B cell (primary cell): ENCODE measurements at regions not wholly inside any gene's neighbourhood (a gene's known extent, or its start where the extent isn't known, plus 50 kb on each side); places are given as distances from the start of the nearest gene placed in this dataset.

Source experiments
- ATAC-seq: fragments of 200-7000 bp; cut with Tn5 transposase; one replicate; pipeline ENCODE4 v1.10.0; 2021; ENCODE audit warnings: low read depth, mild to moderate bottlenecking, moderate number of reproducible peaks, moderate library complexity
- CTCF ChIA-PET: fragments of 350-600 bp; sonication (Branson Sonifier 250); formaldehyde crosslinking; loops from one replicate; lab custom pipeline; 2021; ENCODE audit warnings: antibody characterized with exemption, inconsistent platforms; lab: Charles Lee
- POLR2A ChIA-PET: fragments of 350-600 bp; sonication (Branson Sonifier 250); formaldehyde crosslinking; loops from one replicate; lab custom pipeline; 2021; ENCODE audit warnings: antibody characterized with exemption; lab: Charles Lee
- DNase-seq: peaks from one replicate; pipeline ENCODE4 v3.0.0; 2013
- H2AFZ ChIP-seq: 2 replicates; pipeline ENCODE4 v1.6.1; 2012; ENCODE audit warnings: mild to moderate bottlenecking, low read depth, low read length; ENCODE audit not compliant: insufficient read depth, poor library complexity, severe bottlenecking
- H3K27ac ChIP-seq, 2 donors: 1 replicate in 1 of 2; 2 replicates in 1 of 2; pipeline ENCODE4 v1.5.1; 2012 to 2013; ENCODE audit warnings: low read length in 2 of 2, mild to moderate bottlenecking in 2 of 2, moderate library complexity in 1 of 2
- H3K27me3 ChIP-seq, 4 experiments: fragments of 200-600 bp in 1 of 4; sonication (generic) in 1 of 4; replicated peaks in 1 of 4; 1 replicate in 2 of 4; 2 replicates in 2 of 4; pipeline versions ENCODE4 v1.6.1 to v1.7.0; 2013 to 2016; ENCODE audit warnings: low read length in 3 of 4, mild to moderate bottlenecking in 2 of 4, mixed read lengths in 1 of 4, moderate library complexity in 1 of 4; ENCODE audit not compliant: insufficient read depth in 4 of 4, control insufficient read depth in 3 of 4; ENCODE audit errors: control extremely low read depth in 1 of 4
- H3K36me3 ChIP-seq, 2 experiments: replicated peaks in 1 of 2; 1 replicate in 1 of 2; 2 replicates in 1 of 2; pipeline versions ENCODE4 v1.6.1 to v1.7.1; 2013; ENCODE audit warnings: low read length in 1 of 2; ENCODE audit not compliant: insufficient read depth in 2 of 2, control insufficient read depth in 1 of 2; ENCODE audit errors: control extremely low read depth in 1 of 2, extremely low read depth in 1 of 2
- H3K4me1 ChIP-seq, 2 donors: fragments of 200-600 bp in 1 of 2; sonication (generic) in 1 of 2; 1 replicate in 1 of 2; 2 replicates in 1 of 2; pipeline versions ENCODE4 v1.5.1 to v1.6.1; 2013 to 2017; ENCODE audit warnings: low read length in 2 of 2; ENCODE audit not compliant: control insufficient read depth in 2 of 2, insufficient read depth in 2 of 2
- H3K4me2 ChIP-seq: replicated peaks from 2 replicates; pipeline ENCODE3; 2012; ENCODE audit warnings: mild to moderate bottlenecking, low read depth, low read length; ENCODE audit not compliant: poor library complexity, severe bottlenecking
- H3K4me3 ChIP-seq, 5 experiments: fragments of 200-600 bp in 1 of 5; sonication (generic) in 1 of 5; 1 replicate in 3 of 5; 2 replicates in 2 of 5; pipeline versions ENCODE4 v1.5.1 to v1.7.0; 2011 to 2016; ENCODE audit warnings: low read length in 4 of 5, mild to moderate bottlenecking in 4 of 5, low read depth in 2 of 5, control low read depth in 1 of 5, moderate library complexity in 1 of 5; ENCODE audit not compliant: insufficient read depth in 1 of 5; ENCODE audit errors: control extremely low read depth in 1 of 5, extremely low read depth in 1 of 5
- H3K79me2 ChIP-seq: fragments of 200-600 bp; sonication (generic); one replicate; pipeline ENCODE4 v1.6.0; 2016; ENCODE audit warnings: low read length; ENCODE audit not compliant: control insufficient read depth, insufficient read depth
- H3K9ac ChIP-seq: fragments of 200-600 bp; sonication (generic); 2 replicates; pipeline ENCODE4 v1.6.1; 2017; ENCODE audit warnings: mild to moderate bottlenecking, low read length, moderate library complexity
- H3K9me3 ChIP-seq, 3 donors: one replicate each; pipeline versions ENCODE4 v1.6.1 to v1.7.1; 2013; ENCODE audit warnings: low read length in 2 of 3; ENCODE audit not compliant: control insufficient read depth in 2 of 3, insufficient read depth in 1 of 3; ENCODE audit errors: control extremely low read depth in 1 of 3
- H4K20me1 ChIP-seq: 2 replicates; pipeline ENCODE4 v1.6.0; 2012; ENCODE audit warnings: mild to moderate bottlenecking, low read length; ENCODE audit not compliant: insufficient read depth, control insufficient read depth, poor library complexity, severe bottlenecking
- H3K27ac Mint-ChIP-seq: one replicate; pipeline ENCODE4 v1.8.0; 2021; ENCODE audit warnings: mixed read lengths
- H3K27me3 Mint-ChIP-seq: one replicate; pipeline ENCODE4 v1.8.0; 2021; ENCODE audit warnings: mixed read lengths
- H3K4me1 Mint-ChIP-seq: one replicate; pipeline ENCODE4 v1.8.0; 2021; ENCODE audit warnings: mixed read lengths
- H3K4me3 Mint-ChIP-seq: one replicate; pipeline ENCODE4 v1.8.0; 2021; ENCODE audit warnings: mixed read lengths
- H3K9me3 Mint-ChIP-seq: one replicate; pipeline ENCODE4 v1.8.0; 2022; ENCODE audit warnings: mixed read lengths; ENCODE audit not compliant: insufficient read depth
- EZH2 ChIP-seq: IDR thresholded peaks from 2 replicates; pipeline ENCODE4 v1.6.1; 2012; ENCODE audit warnings: borderline replicate concordance, low read depth, mild to moderate bottlenecking, moderate library complexity, low read length; ENCODE audit not compliant: insufficient read depth, poor library complexity, severe bottlenecking
- WGBS: methylation state at CpG from one replicate; pipeline ENCODE4 v1.1.5; 2013; ENCODE audit warnings: missing lambda C conversion rate; ENCODE audit not compliant: insufficient coverage; 5-methylcytosine and 5-hydroxymethylcytosine counted together
- intact Hi-C: fragments of 100-400 bp; cut with micrococcal nuclease; formaldehyde crosslinking; loops from one replicate; pipeline ENCODE4 v1.10.0; 2022
- TF ChIP-seq, protein P1 (sequence below): fragments of 200-600 bp; IDR thresholded peaks from one replicate; pipeline ENCODE4 v1.8.0; 2022; ENCODE audit warnings: antibody characterized with exemption, mild to moderate bottlenecking

DNA sequence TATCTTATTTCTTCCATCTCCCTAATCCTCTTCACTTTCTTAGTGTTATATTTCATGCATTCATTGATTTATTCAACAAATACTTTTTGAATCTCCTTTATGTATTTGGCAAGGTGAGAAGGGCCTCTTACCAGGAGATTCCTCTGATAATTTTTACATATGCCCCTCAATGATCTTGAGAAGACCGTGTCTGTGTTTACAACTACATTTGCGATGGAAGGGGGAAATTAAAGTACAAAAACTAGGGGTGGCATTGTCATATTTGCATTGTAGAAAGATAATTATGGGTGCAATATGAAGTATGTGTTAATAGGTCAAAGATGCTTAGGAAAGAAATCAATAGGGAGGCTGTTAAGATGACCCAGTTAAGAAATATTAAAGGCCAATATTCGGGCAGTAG lies 1108.4 kb upstream of the MIR17HG start:
- TF ChIP-seq, protein P1, sequence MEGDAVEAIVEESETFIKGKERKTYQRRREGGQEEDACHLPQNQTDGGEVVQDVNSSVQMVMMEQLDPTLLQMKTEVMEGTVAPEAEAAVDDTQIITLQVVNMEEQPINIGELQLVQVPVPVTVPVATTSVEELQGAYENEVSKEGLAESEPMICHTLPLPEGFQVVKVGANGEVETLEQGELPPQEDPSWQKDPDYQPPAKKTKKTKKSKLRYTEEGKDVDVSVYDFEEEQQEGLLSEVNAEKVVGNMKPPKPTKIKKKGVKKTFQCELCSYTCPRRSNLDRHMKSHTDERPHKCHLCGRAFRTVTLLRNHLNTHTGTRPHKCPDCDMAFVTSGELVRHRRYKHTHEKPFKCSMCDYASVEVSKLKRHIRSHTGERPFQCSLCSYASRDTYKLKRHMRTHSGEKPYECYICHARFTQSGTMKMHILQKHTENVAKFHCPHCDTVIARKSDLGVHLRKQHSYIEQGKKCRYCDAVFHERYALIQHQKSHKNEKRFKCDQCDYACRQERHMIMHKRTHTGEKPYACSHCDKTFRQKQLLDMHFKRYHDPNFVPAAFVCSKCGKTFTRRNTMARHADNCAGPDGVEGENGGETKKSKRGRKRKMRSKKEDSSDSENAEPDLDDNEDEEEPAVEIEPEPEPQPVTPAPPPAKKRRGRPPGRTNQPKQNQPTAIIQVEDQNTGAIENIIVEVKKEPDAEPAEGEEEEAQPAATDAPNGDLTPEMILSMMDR: no peak
- no peak for TF ChIP-seq EZH2
- Histone ChIP-seq H3K9me3 (peaks cover 0 to 8% (median 1%) of the 10 kb centered on the region in 3 donors), H3K4me1 (no peaks in the 10 kb centered on the region), H3K27ac (no peak overlapping the region), H3K79me2 (no peaks in the 10 kb centered on the region), H2AFZ (no peak overlapping the region), H3K27me3 (no peaks in the 10 kb centered on the region), H3K36me3 (no peaks in the 10 kb centered on the region), H3K9ac (no peak overlapping the region), H3K4me2 (no peak overlapping the region), H3K4me3 (no peak overlapping the region), H4K20me1 (no peaks in the 10 kb centered on the region)
- WGBS: 100% methylated on average over 2 of the region's 3 CpGs
- Mint-ChIP-seq H3K27me3 (no peaks in the 10 kb centered on the region), H3K9me3 (peaks cover 5% of the 10 kb centered on the region), H3K4me3 (no peak overlapping the region), H3K4me1 (no peaks in the 10 kb centered on the region), H3K27ac (no peak overlapping the region)
- ChIA-PET CTCF (no interaction called here), POLR2A (no interaction called here)
- ATAC-seq (no peak), DNase-seq (no peak)
- intact Hi-C loops: no loop called here

DNA sequence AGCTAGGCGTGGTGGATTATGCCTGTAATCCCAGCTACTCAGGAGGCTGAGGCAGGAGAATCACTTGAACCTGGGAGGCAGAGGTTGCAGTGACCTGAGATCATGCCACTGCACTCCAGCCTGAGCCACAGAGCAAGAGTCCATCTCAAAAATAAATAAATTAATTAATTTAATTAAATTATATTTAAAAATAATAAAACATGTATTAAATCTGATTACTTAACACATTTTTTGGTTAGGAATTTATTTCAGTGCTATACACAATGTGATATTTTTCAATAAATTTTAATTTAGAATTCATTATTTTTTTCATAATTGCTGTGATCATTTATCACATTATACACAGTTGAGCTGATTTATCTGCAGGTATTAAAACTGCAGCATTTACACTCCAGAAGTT lies 1101.5 kb upstream of the MIR17HG start:
- DNase-seq: no peak
- Mint-ChIP-seq H3K4me1 (no peaks in the 10 kb centered on the region), H3K9me3 (peaks cover 3% of the 10 kb centered on the region), H3K27ac (no peak overlapping the region), H3K27me3 (no peaks in the 10 kb centered on the region), H3K4me3 (no peak overlapping the region)
- TF ChIP-seq EZH2: no peak
- TF ChIP-seq, protein P1: no peak
- H3K4me1 ChIP-seq: no peaks in the 10 kb centered on the region
- no peaks in the 10 kb centered on the region for H3K79me2 ChIP-seq
- ChIA-PET CTCF (no interaction called here), POLR2A (no interaction called here)
- no peaks in the 10 kb centered on the region for H3K36me3 ChIP-seq
- no peaks in the 10 kb centered on the region for H3K9me3 ChIP-seq
- no peak overlapping the region for H3K9ac ChIP-seq
- H3K27me3 ChIP-seq: no peaks in the 10 kb centered on the region
- intact Hi-C loops: no loop called here
- ATAC-seq: no peak
- no peak overlapping the region for H3K4me3 ChIP-seq
- no peak overlapping the region for H3K27ac ChIP-seq
- no peak overlapping the region for H3K4me2 ChIP-seq
- H4K20me1 ChIP-seq: no peaks in the 10 kb centered on the region
- no peak overlapping the region for H2AFZ ChIP-seq
- WGBS: 67% methylated on average over 1 of the region's 1 CpG
